A549 (cell line): ENCODE measurements at regions not wholly inside any gene's neighbourhood (a gene's known extent, or its start where the extent isn't known, plus 50 kb on each side); places are given as distances from the start of the nearest gene placed in this dataset.

Experiments used
- ATAC-seq, 2 experiments: fragments of 200-7000 bp in 1 of 2; fragments of >200 bp in 1 of 2; cut with Nextera tagmentation in 1 of 2; cut with Tn5 transposase in 1 of 2; 3 replicates each; pipeline versions ENCODE4 v1.8.0 to v1.9.1; 2018 to 2020; ENCODE audit warnings: mild to moderate bottlenecking in 1 of 2, moderate library complexity in 1 of 2
- CTCF ChIA-PET: fragments of 300-600 bp; sonication (Branson Sonifier 250); formaldehyde crosslinking; extraction: SDS; loops from one replicate; lab custom pipeline; 2021; ENCODE audit warnings: antibody characterized with exemption, inconsistent platforms; lab: Yijun Ruan, JAX
- POLR2A ChIA-PET: fragments of 350-600 bp; formaldehyde crosslinking; extraction: SDS; loops from one replicate; lab custom pipeline; 2021; ENCODE audit warnings: antibody characterized with exemption, inconsistent platforms; lab: Yijun Ruan, JAX
- DNase-seq, 2 experiments: peaks; one replicate each; pipeline versions ENCODE4 v3.0.0 to v3.0.0-alpha.2; 2011 to 2016; ENCODE audit warnings: low read depth in 1 of 2, low spot score in 1 of 2
- FAIRE-seq: peaks from 2 replicates; lab custom pipeline; 2011; peaks lifted over from hg19 to GRCh38; lab: Jason Lieb, UNC
- H3K27ac ChIP-seq, 2 experiments: fragments of >200 bp; sonication (Bioruptor Twin); formaldehyde crosslinking; 3 replicates each; pipeline ENCODE4 v1.5.1; 2016 to 2017
- H3K4me1 ChIP-seq: fragments of >200 bp; sonication (Bioruptor Twin); formaldehyde crosslinking; 3 replicates; pipeline ENCODE4 v1.6.1; 2016
- H3K4me2 ChIP-seq: fragments of >200 bp; sonication (Bioruptor Twin); formaldehyde crosslinking; 3 replicates; pipeline ENCODE4 v1.6.1; 2016
- H3K4me3 ChIP-seq: fragments of >200 bp; sonication (Bioruptor Twin); formaldehyde crosslinking; 3 replicates; pipeline ENCODE4 v1.5.1; 2016
- H3K9me3 ChIP-seq: fragments of >200 bp; sonication (Bioruptor Twin); formaldehyde crosslinking; 3 replicates; pipeline ENCODE4 v1.6.1; 2016
- CBX2 ChIP-seq: fragments of 200-600 bp; sonication (generic); IDR thresholded peaks from 2 replicates; pipeline ENCODE4 v1.6.1; 2016; ENCODE audit warnings: low read depth, mild to moderate bottlenecking, borderline replicate concordance
- CEBPB ChIP-seq, 2 experiments: fragments of >200 bp in 1 of 2; sonication (Bioruptor Twin) in 1 of 2; formaldehyde crosslinking in 1 of 2; IDR thresholded peaks; 2 replicates each; pipeline ENCODE4 v1.6.1; 2012 to 2016
- CHD2 ChIP-seq: fragments of 150-350 bp; IDR thresholded peaks from 2 replicates; pipeline ENCODE4 v1.6.1; 2014; ENCODE audit warnings: low read length; ENCODE audit not compliant: partially characterized antibody
- CTCF ChIP-seq: fragments of >200 bp; sonication (Bioruptor Twin); formaldehyde crosslinking; IDR thresholded peaks from 3 replicates; pipeline ENCODE4 v1.5.1; 2016
- E2F6 ChIP-seq: IDR thresholded peaks from 2 replicates; pipeline ENCODE4 v1.6.1; 2012; ENCODE audit warnings: low read depth, borderline replicate concordance
- EHMT2 ChIP-seq: fragments of 200-600 bp; sonication (generic); IDR thresholded peaks from 2 replicates; pipeline ENCODE4 v1.6.1; 2016; ENCODE audit warnings: antibody characterized with exemption, low read depth, mild to moderate bottlenecking, moderate library complexity
- EP300 ChIP-seq, 2 experiments: fragments of >200 bp; sonication (Bioruptor Twin); formaldehyde crosslinking; IDR thresholded peaks; 2 replicates in 1 of 2; 3 replicates in 1 of 2; pipeline ENCODE4 v1.6.1; 2016 to 2017
- FOSL2 ChIP-seq, 2 experiments: fragments of 450-650 bp in 1 of 2; fragments of >200 bp in 1 of 2; sonication (Bioruptor Twin) in 1 of 2; formaldehyde crosslinking; IDR thresholded peaks; 2 replicates each; pipeline versions ENCODE4 v1.5.0 to v1.6.1; 2016 to 2020; ENCODE audit warnings: mild to moderate bottlenecking in 1 of 2, moderate library complexity in 1 of 2
- FOXS1 ChIP-seq: fragments of 250-450 bp; sonication (Bioruptor Pico); IDR thresholded peaks from 2 replicates; pipeline ENCODE4 v1.5.0; 2020; ENCODE audit warnings: mild to moderate bottlenecking, moderate library complexity
- GATA3 ChIP-seq: IDR thresholded peaks from 2 replicates; pipeline ENCODE4 v1.6.1; 2012; ENCODE audit warnings: borderline replicate concordance
- KDM1A ChIP-seq: fragments of 200-600 bp; sonication (generic); IDR thresholded peaks from 2 replicates; pipeline ENCODE4 v1.6.1; 2016; ENCODE audit warnings: low read depth, mild to moderate bottlenecking
- KDM5A ChIP-seq: fragments of 200-600 bp; sonication (generic); IDR thresholded peaks from 2 replicates; pipeline ENCODE4 v1.6.1; 2016; ENCODE audit warnings: antibody characterized with exemption, mild to moderate bottlenecking
- MAFK ChIP-seq: fragments of 450-650 bp; IDR thresholded peaks from 2 replicates; pipeline ENCODE4 v1.6.1; 2014; ENCODE audit not compliant: partially characterized antibody
- MAX ChIP-seq: IDR thresholded peaks from 2 replicates; pipeline ENCODE4 v1.6.1; 2012
- PBX3 ChIP-seq: IDR thresholded peaks from 2 replicates; pipeline ENCODE4 v1.6.1; 2012
- RAD21 ChIP-seq, 2 experiments: fragments of >200 bp in 1 of 2; sonication (Bioruptor Twin) in 1 of 2; formaldehyde crosslinking in 1 of 2; IDR thresholded peaks in 1 of 2; conservative IDR thresholded peaks in 1 of 2; 2 replicates in 1 of 2; 3 replicates in 1 of 2; pipeline ENCODE4 v1.6.1; 2012 to 2018; ENCODE audit warnings: inconsistent platforms in 1 of 2
- RCOR1 ChIP-seq: fragments of 150-350 bp; IDR thresholded peaks from 2 replicates; pipeline ENCODE4 v1.6.1; 2014; ENCODE audit warnings: antibody characterized with exemption, low read length, low read depth
- RNF2 ChIP-seq: fragments of 200-600 bp; sonication (generic); IDR thresholded peaks from 2 replicates; pipeline ENCODE4 v1.6.1; 2016; ENCODE audit warnings: low read depth, mild to moderate bottlenecking, antibody characterized with exemption, moderate library complexity, borderline replicate concordance
- SMC3 ChIP-seq: fragments of >200 bp; sonication (Bioruptor Twin); formaldehyde crosslinking; IDR thresholded peaks from 3 replicates; pipeline ENCODE4 v1.6.1; 2018; ENCODE audit warnings: inconsistent platforms
- ZC3H11A ChIP-seq: fragments of 450-650 bp; IDR thresholded peaks from 2 replicates; pipeline ENCODE4 v1.6.1; 2014; ENCODE audit warnings: antibody characterized with exemption, mild to moderate bottlenecking
- ZFP36 ChIP-seq: fragments of 450-650 bp; IDR thresholded peaks from 2 replicates; pipeline ENCODE4 v1.6.1; 2014; ENCODE audit warnings: borderline replicate concordance; ENCODE audit not compliant: partially characterized antibody
- ZNF302 ChIP-seq: fragments of 250-450 bp; sonication (Bioruptor Pico); IDR thresholded peaks from 2 replicates; pipeline ENCODE4 v1.9.0; 2021; ENCODE audit warnings: inconsistent platforms, mild to moderate bottlenecking, moderate library complexity
- WGBS: methylation state at CpG from one replicate; pipeline ENCODE4 v1.1.6; 2017; ENCODE audit errors: missing lambda C conversion rate; 5-methylcytosine and 5-hydroxymethylcytosine counted together

- DNase-seq = no peak
- TF ChIP-seq CTCF (no peak), CHD2 (no peak), KDM5A (no peak), ZNF302 (CRISPR knock-in tag) (no peak), CBX2 (no peak), EHMT2 (no peak), CEBPB (IDR thresholded peaks at IDR 0.05) (no peak), EP300 (IDR thresholded peaks at IDR 0.05) (no peak), SMC3 (no peak), RNF2 (no peak), ZC3H11A (no peak), E2F6 (no peak)
- 0% methylated on average over 2 of the region's 2 CpGs for WGBS
- no peak for ATAC-seq
- POLR2A ChIA-PET = no interaction called here
- H3K4me1 ChIP-seq = no peaks in the 10 kb centered on the region
- no peak overlapping the region for H3K4me3 ChIP-seq
- no peak overlapping the region for H3K27ac ChIP-seq
- no peak for FAIRE-seq
- H3K4me2 ChIP-seq = no peak overlapping the region
- H3K9me3 ChIP-seq = no peaks in the 10 kb centered on the region
- CTCF ChIA-PET = no interaction called here
These were observed 195.8 kb upstream of the FBXL7 start for GRCh38 chr5:15304066-15304731.

GRCh38 chr5:15300141-15300540 is 199.8 kb upstream of the FBXL7 start:
- H3K9me3 ChIP-seq = no peaks in the 10 kb centered on the region
- no peaks in the 10 kb centered on the region for H3K4me1 ChIP-seq
- H3K4me2 ChIP-seq = no peak overlapping the region
- DNase-seq = no peak
- no peak overlapping the region for H3K27ac ChIP-seq
- WGBS = 28% methylated on average over 5 of the region's 5 CpGs
- FAIRE-seq = no peak
- ChIA-PET POLR2A (no interaction called here), CTCF (no interaction called here)
- no peak overlapping the region for H3K4me3 ChIP-seq
- TF ChIP-seq GATA3 (no peak), RCOR1 (no peak)
- TF ChIP-seq, all 56 proteins: peak for 0
- ATAC-seq = no peak

GRCh38 chr5:15290953-15291352 is 209.0 kb upstream of the FBXL7 start:
- no peak for ATAC-seq
- no peak for DNase-seq
- Histone ChIP-seq H3K4me1 (no peaks in the 10 kb centered on the region), H3K4me3 (no peak overlapping the region), H3K4me2 (no peak overlapping the region), H3K27ac (no peak overlapping the region)
- WGBS = 3% methylated on average over 6 of the region's 6 CpGs
- CTCF ChIA-PET = no interaction called here
- POLR2A ChIA-PET = no interaction called here
- TF ChIP-seq MAFK (no peak), MAX (no peak), FOSL2 (IDR thresholded peaks at IDR 0.05) (no peak), FOSL2 (CRISPR knock-in tag; IDR thresholded peaks at IDR 0.05) (no peak), PBX3 (no peak), RAD21 (conservative IDR thresholded peaks at IDR 0.05 in 1 of 2, IDR thresholded peaks at IDR 0.05 in 1 of 2) (no peak), CHD2 (no peak), FOXS1 (no peak), ZC3H11A (no peak), KDM1A (no peak), ZFP36 (no peak), E2F6 (no peak)
- TF ChIP-seq, all 56 proteins: peak for 0
- H3K9me3 ChIP-seq = no peaks in the 10 kb centered on the region
- FAIRE-seq = no peak
